Brain microvascular endothelial cell (primary cell): ENCODE measurements at regions not wholly inside any gene's neighbourhood (a gene's known extent, or its start where the extent isn't known, plus 50 kb on each side); places are given as distances from the start of the nearest gene placed in this dataset.

ENCODE experiments used
- DNase-seq: peaks from one replicate; pipeline ENCODE4 v3.0.0-alpha.2; 2020
- H3K27ac ChIP-seq: fragments of 250-450 bp; sonication (Bioruptor Pico); 2 replicates; pipeline ENCODE4 v1.5.1; 2020; ENCODE audit warnings: mild to moderate bottlenecking, moderate library complexity
- H3K27me3 ChIP-seq: fragments of 250-450 bp; sonication (Bioruptor Pico); replicated peaks from 2 replicates; pipeline ENCODE4 v1.5.1; 2020; ENCODE audit warnings: mild to moderate bottlenecking
- H3K36me3 ChIP-seq: fragments of 250-450 bp; sonication (Bioruptor Pico); replicated peaks from 2 replicates; pipeline ENCODE4 v1.5.1; 2020; ENCODE audit warnings: mild to moderate bottlenecking
- H3K4me3 ChIP-seq: 2 replicates; pipeline ENCODE4 v1.5.1; 2011; ENCODE audit warnings: low read depth, mild to moderate bottlenecking, control low read depth, low read length, moderate library complexity
- CTCF ChIP-seq: IDR thresholded peaks from 2 replicates; pipeline ENCODE4 v1.5.1; 2011; ENCODE audit warnings: low read depth, mild to moderate bottlenecking, moderate library complexity, low read length, control low read depth, inconsistent platforms; ENCODE audit errors: missing control alignments
- in situ Hi-C: cut with HindIII; loops from 2 replicates; pipeline ENCODE4 v1.10.0; 2017; ENCODE audit warnings: low sequenced_read_pairs, low pct_ligation_motif_present

GRCh38 chr3:154970797-154971196 is 109.3 kb upstream of the MME start:
- Histone ChIP-seq H3K27ac (peak overlapping the region; percentile 16), H3K36me3 (no peaks in the 10 kb centered on the region), H3K27me3 (no peaks in the 10 kb centered on the region), H3K4me3 (no peak overlapping the region)
- in situ Hi-C loops: no loop called here
- no peak for DNase-seq
- no peak for TF ChIP-seq CTCF

- TF ChIP-seq CTCF: no peak
- Histone ChIP-seq H3K4me3 (no peak overlapping the region), H3K27ac (no peak overlapping the region), H3K36me3 (no peaks in the 10 kb centered on the region), H3K27me3 (no peaks in the 10 kb centered on the region)
- no peak for DNase-seq
- in situ Hi-C loops: no loop called here
Observed at GRCh38 chr3:154969366-154969765, 110.8 kb upstream of the MME start.

GRCh38 chr3:154967090-154967489 is 113.0 kb upstream of the MME start:
- no peak for DNase-seq

GRCh38 chr3:154956815-154957214 is 123.3 kb upstream of the MME start:
- TF ChIP-seq CTCF: no peak
- no peaks in the 10 kb centered on the region for H3K27me3 ChIP-seq
- no peak for DNase-seq
- H3K36me3 ChIP-seq: no peaks in the 10 kb centered on the region
- H3K27ac ChIP-seq: no peak overlapping the region
- in situ Hi-C loops: no loop called here
- H3K4me3 ChIP-seq: no peak overlapping the region

More at GRCh38 chr3:154967090-154967489, 113.0 kb upstream of the MME start:
- in situ Hi-C loops: no loop called here
- TF ChIP-seq CTCF: no peak
- Histone ChIP-seq H3K4me3 (no peak overlapping the region), H3K27ac (no peak overlapping the region), H3K27me3 (no peaks in the 10 kb centered on the region), H3K36me3 (no peaks in the 10 kb centered on the region)

- no peak for DNase-seq
- no peak for TF ChIP-seq CTCF
- Histone ChIP-seq H3K4me3 (no peak overlapping the region), H3K27ac (no peak overlapping the region), H3K27me3 (no peaks in the 10 kb centered on the region), H3K36me3 (no peaks in the 10 kb centered on the region)
- in situ Hi-C loops: no loop called here
Observed at GRCh38 chr3:154955907-154956533, 124.1 kb upstream of the MME start.

GRCh38 chr3:154954757-154955156 is 125.4 kb upstream of the MME start:
- peak; percentile 37 for DNase-seq
- Histone ChIP-seq H3K27ac (no peak overlapping the region), H3K27me3 (no peaks in the 10 kb centered on the region), H3K4me3 (no peak overlapping the region), H3K36me3 (no peaks in the 10 kb centered on the region)
- in situ Hi-C loops: no loop called here
- TF ChIP-seq CTCF: peak; percentile 49
